ENCODE measurements at regions not wholly inside any gene's neighbourhood (a gene's known extent, or its start where the extent isn't known, plus 50 kb on each side); places are given as distances from the start of the nearest gene placed in this dataset.
"Not testable (repeated sequence)": the region's sequence is repeated elsewhere in the genome, so short reads cannot be mapped to it uniquely, and the experiment has no call there.

DNA sequence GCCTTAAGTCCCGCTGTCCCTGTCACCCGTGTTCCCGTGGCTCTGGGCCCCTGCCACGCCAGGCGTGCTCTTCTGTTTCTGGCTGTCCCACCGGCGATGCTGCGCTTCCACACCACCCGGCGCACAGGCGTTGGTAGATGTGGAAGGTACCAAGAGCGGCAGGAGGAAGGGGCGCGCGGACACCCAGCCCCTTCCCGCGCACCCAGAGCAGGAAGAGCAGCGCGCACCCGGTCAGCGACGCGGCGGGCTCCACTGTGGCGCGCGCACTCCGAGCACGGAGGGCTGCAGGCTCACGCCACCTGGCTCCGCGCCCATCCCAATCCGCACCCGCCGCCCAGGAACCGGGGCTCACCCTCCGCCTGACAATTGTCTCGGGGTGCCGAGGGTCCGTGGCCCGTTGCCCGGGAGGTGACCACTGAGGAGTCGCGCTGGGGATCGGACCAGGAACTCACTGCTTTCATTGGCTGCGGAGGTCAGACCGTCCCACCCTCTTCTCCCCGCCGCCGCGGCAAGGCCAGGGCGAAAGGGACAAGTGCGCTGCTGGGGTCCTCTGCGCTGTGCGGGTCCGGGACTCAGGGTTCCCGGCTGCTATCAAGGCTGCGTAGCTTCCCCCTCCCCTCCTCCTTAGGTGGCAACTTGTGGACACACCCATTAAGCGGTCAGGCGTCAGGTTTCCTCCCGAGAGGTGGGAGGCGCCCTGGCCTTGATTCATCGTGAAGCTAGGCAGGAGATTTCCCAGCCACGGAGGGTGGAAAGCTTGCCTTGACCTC lies 121.6 kb upstream of the ZNF92 start:
- peak in 1 of 2 donors; percentile 8 for DNase-seq (ENCODE audit: low read depth in 2 of 2)

DNA sequence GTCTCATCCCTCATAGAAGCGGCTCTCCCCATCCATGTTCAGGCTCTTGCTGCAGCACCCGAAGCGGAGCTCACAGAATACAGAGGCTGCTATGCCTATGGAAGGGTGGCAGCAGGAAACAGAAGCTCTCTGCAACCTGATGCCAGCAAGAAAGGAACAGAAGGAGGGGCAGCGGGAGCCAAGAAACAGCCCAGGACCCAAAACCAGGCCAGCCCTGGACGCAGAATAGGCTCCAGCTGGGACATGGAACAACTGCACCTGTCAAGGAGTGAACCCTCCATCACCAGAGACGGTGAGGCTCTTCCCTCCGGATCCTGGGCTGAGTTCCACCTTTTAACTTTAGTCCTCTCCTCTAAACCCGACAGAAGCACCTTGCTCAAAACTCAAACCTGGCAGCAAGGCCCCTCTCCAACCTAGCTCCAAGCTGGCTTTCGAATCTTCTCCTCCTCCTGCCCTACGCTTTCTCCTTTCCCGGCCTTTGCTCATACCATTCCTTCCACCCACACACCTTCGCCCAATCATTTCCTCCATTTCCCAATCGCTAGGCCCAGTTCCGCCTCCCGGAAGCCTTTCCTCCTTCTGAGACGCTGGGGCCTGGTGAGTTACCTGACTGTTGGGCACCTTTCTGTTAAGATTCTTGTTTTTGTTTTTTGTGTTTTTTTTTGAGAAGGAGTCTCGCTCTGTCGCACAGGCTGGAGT lies 122.8 kb upstream of the ZNF92 start:
- DNase-seq (ENCODE audit: low read depth in 2 of 2): no peak

DNA sequence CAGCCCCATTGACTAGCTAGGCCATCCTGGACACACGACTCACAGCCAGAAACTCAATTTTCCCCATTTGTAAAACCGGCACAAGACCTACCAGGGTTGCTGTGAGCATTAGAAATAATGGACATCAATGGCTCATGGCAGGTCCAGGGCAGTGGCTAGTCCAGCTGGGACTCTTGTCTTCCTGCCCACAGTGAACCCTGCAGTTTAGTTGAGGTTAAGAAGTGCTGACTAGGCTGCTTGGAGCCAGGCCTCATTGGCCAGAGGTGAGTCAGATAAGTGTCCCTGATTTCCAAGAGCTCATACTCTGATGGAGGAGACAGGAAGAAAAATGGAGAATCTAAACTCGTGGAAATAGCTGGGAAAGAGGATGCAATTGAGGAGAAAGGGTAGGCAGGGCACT lies 123.4 kb upstream of the ZNF92 start:
- DNase-seq (ENCODE audit: low read depth in 2 of 2): no peak

DNA sequence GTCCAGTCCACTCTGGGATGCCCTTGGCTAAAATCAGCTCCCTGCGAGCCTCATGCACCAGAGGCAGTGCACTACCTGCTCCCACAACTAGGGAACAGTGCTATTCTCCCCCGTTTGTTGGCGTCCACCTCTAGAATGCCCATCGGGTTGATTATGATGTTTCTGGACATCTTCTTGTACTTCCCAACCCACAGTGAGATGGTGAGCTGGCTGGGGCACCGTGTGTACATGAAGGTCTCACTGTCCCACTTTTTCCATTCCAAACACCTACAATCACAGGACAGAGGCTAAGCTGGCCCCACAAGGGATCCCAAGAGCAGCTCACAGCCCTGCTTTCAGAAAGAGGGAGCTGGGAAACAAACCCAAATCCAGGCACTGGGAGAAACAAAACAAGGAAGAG lies 126.2 kb upstream of the ZNF92 start:
- no peak for DNase-seq (ENCODE audit: low read depth in 2 of 2)

DNA sequence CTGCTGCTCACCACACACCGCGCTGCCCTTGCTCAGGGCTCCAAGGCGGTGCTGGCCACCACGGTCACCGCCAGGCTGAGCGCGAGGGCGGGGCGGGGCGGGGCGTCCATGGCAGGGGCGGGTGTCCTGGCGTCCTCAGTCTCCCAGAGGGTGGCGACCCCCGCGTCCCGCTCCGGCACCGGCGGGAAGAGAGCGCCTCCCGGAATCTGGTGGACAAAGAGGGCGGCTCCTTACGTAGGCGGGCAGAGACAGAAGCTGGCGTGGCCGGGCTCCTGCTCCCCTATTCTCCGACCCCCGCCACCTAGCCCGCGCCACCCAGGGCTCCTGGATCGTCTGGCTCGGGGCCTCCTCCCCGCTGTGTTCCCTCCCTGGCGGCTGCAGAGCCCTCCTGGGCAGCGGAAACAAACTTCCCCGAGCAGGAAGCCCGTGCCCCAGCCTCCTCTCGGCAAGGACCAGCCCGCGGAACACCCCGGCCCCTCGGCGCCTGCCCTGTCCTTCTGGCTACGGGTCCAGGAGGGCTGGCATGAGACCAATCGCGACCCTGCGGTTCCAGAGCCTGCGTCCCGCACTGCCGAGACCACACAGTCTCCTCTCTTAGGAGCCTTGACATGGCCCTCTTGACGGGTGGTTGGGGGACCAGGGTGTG lies 133.8 kb upstream of the ZNF92 start:
- DNase-seq (ENCODE audit: low read depth in 2 of 2): no peak

DNA sequence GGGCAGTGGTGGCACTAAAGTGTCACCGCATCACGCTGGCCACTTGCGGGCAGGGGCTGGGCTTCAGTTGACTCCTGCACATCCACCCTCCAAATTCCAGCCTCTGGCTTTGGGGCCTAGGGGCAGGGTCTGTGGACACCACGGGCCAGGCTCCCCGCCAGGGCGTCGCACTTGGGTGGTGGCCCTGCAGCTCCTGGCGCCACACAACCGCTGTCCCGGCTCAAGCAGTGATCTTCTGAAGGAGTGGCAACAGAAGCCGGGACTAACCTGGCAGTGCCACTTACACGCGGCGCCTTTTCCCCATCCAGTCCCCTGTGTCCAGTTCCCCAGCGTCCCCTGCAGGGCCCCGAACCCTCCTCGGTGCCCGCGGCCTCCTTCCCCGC lies 134.3 kb upstream of the ZNF92 start:
- no peak for DNase-seq (ENCODE audit: low read depth in 2 of 2)

DNA sequence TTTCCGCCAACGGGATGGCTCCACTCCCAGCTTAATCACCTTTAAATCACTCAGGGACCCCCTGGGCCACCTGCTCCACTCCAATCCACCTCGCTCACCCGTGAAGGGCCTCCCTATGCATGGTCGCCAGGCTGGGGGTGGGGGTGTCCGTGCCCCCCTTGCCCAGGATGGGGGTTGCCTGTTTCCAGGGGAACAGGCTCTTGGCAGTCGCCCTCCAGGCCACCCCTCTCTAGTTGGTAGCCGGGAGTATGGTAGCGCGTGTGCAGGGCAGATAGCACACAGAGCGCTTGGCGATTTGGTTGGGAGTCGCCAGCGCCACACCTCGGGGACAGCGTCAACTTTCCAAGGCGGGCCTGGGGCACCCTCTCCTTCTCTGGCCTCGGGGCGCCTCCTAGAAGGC lies 134.9 kb upstream of the ZNF92 start:
- no peak for DNase-seq (ENCODE audit: low read depth in 2 of 2)

DNA sequence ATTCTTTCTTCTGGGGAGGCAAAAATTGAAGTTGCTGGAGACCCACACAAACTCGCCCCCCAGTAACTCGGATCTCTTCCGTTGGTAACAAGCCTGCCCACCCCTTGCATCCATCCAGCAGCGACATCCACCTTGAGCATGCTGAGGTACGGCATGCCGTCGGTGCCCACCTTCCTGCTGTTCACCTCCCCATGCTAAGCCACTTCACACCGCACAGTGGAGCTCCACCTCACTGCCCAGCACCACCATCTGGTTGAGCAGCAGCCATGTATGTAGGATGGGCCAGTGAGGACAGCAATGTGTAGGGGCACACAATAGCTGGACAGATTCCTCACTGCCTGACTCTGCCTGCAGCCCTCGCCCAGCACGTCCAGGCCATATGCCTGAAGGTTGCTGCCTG lies 138.1 kb upstream of the ZNF92 start:
- DNase-seq (ENCODE audit: low read depth in 2 of 2): no peak

DNA sequence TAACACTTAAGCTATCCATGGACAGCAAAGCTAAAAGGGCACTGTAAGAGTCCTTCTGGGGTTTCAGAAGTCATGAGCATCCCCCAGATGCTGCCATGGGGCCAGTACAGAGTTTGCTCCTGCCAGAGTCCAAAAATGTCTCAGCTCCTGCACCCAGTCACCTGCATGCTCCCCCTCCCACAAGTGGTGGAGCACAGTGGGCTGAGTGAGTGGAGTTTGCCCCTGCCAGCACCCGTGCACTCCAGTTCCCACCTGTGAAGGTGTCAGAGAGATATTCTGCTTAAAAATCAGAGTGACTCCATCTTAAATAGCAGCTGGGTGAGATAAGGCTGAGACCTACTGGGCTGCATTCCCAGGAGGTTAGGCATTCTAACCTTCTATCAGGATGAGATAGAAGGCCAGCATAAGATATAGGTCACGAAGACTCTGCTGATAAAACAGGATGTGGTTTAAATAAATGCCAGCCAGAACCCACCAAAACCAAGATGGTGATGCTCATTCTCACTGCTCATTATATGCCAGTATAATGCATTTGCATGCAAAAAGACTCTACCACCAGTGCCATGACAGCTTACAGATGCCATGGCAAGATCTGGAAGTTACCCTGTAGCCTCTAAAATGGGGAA lies 140.1 kb upstream of the ZNF92 start:
- no peak for DNase-seq (ENCODE audit: low read depth in 2 of 2)

DNA sequence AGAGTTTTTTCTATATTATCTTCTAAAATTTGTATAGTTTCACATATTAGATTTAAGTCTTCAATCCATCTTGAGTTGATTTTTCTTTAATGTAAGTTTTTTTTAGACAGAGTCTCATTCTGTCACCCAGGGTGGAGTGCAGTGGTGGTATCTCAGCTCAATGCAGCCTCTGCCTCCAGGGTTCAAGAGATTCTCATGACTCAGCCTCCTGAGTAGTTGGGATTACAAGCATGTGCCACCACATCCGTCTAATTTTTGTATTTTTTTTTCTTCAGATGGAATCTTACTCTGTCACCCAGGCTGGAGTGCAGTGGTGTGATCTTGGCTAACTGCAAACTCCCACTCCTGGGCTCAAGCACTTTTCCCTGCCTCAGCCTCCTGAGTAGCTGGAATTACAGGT lies 143.4 kb upstream of the ZNF92 start:
- DNase-seq (ENCODE audit: low read depth in 2 of 2): no peak

DNA sequence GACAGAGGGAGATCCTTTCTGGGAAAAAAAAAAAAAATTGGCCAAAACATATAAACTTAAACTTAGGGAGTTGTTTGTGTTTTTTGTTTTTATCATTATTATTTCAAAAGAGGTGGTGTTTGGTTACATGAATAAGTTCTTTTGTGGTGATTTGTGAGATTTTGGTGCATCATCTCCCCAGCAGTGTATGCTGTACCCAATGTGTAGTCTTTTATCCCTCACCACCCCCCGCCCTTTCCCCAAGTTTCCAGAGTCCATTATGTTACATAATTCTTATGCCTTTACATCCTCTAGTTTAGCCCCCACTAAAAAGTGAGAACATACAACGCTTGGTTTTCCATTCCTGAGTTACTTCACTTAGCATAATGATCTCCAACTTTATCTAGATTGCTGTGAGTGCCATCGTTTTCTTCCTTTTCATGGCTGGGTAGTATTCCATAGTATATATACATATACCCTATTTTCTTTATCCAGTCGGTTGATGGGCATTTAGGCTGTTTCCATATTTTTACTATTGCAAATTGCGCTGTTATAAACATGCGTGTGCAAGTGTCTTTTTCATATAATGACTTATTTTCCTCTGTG lies 148.1 kb upstream of the ZNF92 start:
- DNase-seq (ENCODE audit: low read depth in 2 of 2): no peak

DNA sequence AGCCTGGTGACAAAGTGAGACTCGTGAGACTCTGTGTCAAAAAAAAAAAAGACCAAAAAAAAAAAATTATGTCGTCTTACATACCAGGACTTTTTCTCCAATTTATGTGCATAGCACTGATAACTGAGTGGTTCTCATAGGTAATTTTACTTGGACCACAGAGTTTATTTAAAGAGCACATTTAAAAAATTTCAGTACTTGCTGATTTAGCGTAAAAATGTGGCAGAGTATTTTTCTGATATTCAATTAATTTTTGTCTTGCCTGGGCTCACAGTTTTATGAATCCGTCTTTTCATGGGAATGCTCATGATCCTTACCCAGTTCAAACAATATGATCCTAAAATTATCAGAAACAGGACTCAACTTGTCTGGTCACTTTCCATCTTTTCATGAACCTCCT lies 151.0 kb upstream of the ZNF92 start:
- no peak for DNase-seq (ENCODE audit: low read depth in 2 of 2)

DNA sequence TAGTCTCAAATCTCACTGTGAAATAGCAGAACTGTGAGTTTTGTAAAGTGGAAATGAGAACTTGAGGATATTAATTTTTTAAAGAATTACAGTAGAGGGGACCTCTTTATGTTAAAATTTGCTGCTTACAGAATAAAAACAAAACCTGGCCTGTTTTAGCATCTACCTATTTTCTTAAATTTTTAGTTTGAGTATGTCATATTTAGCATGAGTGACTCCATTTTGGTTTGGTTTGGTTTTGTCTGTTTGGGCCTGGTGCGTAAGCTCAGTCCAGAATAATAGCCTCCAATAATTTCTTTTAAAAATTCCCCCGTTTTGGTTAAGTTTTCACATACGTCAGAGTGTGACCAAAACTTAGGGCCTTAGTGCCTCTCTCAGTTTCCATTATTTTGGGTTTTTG lies 152.0 kb upstream of the ZNF92 start:
- no peak for DNase-seq (ENCODE audit: low read depth in 2 of 2)

DNA sequence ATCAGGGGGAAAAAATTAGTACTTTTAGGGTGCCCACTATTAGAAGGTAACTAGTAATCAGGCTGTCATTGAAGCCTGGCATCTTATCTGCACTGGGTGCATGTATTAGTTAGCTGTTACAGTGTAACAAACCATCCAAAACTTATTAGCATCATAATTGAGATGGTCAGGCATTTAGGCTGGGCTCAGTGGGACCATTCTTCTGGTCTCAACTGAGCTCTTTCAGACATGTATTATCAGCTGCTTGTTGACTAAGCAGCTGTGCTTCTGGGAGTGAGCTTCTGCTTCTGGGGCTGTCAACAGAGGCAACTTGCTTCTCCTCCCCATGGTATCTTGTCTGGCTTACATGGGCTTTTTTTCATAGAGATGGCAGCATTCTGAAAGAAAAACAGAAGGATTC lies 154.0 kb upstream of the ZNF92 start:
- no peak for DNase-seq (ENCODE audit: low read depth in 2 of 2)

DNA sequence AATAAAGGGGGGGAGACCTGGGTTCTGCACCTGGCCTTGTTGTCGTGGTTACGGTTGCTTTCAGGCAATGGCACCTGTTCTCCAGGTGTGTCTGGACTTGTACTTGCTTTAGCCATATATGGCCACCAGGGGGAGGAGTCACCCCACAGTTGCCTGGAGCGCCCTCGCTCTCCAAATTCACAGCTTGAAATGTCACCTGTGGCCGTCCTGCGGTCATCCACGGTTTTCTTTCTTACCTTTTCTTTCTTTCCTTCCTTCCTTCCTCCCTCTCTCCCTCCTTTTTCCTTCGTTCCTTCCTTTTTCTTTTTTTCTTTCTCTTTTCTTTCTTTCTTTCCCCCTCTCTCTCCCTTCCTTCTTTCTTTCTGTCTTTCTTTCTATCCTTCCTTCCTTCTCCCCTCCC lies 157.2 kb upstream of the ZNF92 start:
- DNase-seq (ENCODE audit: low read depth in 2 of 2): peak; percentile 26 to 32

DNA sequence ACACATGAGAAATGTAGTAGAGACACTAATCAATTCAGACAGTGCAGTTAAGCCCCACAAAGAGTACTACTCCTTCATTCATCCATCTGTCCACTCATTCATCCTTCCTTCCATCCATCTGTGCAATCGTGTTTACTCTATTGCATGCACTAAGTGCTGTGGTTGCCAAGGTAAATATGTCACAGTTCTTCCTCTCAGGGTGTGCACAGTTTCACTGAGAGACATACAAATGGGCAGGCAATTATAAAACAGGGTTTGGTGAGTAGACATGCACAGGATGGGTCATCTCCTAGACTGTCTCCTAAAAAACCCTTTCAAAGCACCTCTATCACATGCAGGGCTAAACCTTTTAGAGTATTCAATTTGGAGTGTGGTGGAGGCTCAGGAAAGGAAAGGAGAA lies 160.4 kb upstream of the ZNF92 start:
- DNase-seq (ENCODE audit: low read depth in 2 of 2): not testable (repeated sequence)

DNA sequence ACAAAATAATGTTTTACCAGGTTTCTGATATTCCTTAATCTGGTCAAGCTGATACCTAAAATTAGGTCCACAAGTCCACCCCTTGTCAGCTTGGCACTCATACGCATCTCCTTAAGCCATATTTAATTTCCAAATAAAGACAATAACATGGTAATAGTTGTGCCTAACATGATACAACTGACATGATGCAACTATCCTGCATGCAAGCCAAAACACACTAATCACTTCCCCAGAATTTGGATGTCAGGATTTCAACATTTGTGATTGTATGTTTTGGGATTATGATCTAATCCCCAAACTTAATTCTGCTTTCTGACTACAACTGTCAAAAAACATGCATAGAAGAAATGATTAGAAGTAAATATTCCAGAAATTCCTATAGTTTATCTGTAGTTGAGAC lies 174.4 kb upstream of the ZNF92 start:
- DNase-seq (ENCODE audit: low read depth in 2 of 2): not testable (repeated sequence)

DNA sequence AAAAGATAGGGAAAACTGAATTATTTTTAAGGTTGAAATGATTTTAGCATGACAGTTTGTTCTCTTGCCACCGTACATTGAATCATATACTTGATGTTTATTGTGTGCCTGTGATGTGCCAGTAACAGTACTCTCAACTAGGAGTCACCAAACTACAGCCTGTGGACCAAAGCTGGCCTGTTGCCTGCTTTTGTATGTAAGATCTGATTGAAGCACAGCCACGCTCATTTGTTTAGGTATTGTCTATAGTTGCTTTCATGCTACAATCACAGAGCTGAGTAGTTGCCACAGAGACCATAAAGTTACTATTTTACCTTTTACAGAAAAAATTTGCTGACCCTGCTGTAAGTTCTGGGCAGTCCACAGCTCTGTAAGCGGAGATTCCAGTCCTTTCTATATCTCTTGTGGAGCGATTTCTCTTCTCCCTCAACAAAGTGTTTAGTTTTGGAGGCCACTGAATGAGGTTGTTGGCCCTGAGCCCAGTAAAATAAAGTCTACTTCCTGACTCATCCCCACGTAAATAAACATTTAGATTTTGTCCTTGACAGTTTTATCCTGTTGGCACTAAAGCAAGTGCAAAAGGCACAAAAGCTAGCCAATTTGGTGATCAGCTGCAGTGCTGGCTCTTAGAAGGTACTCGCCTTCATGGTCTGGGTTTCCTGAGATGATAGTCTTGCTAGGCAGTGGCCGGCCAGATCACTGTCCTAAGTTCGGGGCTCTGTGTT lies 180.2 kb upstream of the ZNF92 start:
- DNase-seq (ENCODE audit: low read depth in 2 of 2): not testable (repeated sequence)

DNA sequence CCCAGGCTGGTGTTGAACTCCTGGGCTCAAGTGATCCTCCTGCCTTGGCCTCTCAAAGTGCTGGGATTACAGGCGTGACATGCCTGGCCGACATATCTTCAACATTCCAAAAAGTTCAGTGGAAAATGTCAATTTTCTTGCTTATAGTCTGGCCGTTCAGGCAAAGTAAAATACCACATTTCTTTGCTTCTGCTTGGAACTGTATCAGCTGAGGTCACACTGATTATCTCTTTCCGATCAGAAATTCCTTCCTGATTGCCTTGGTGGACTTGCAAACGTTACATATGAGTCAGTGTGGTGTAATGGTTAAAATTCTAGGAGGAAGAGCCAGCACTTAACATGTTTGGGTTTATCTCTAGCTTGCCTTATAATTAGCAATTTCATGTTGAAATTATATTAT lies 170.6 kb upstream of the ERV3-1 start:
- not testable (repeated sequence) for DNase-seq (ENCODE audit: low read depth in 2 of 2)

DNA sequence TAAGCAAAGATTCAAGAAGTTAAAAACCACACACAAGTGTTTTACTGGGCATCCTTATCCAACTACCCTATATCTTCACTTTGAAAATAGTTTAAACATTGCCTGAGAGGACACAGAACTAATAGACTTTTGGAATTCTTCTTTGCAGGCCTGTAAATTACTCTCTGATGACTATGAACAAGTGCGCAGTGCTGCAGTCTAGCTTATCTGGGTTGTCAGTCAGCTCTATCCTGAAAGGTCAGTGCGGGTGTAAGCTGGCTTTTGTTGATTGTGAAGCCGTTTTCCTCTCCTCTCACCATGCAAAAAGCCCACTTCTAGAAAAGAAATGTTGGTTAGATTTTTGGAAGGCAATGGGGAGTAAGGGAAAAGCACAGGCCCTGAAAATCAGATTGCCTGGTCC lies 143.6 kb upstream of the ERV3-1 start:
- DNase-seq (ENCODE audit: low read depth in 2 of 2): not testable (repeated sequence)

DNA sequence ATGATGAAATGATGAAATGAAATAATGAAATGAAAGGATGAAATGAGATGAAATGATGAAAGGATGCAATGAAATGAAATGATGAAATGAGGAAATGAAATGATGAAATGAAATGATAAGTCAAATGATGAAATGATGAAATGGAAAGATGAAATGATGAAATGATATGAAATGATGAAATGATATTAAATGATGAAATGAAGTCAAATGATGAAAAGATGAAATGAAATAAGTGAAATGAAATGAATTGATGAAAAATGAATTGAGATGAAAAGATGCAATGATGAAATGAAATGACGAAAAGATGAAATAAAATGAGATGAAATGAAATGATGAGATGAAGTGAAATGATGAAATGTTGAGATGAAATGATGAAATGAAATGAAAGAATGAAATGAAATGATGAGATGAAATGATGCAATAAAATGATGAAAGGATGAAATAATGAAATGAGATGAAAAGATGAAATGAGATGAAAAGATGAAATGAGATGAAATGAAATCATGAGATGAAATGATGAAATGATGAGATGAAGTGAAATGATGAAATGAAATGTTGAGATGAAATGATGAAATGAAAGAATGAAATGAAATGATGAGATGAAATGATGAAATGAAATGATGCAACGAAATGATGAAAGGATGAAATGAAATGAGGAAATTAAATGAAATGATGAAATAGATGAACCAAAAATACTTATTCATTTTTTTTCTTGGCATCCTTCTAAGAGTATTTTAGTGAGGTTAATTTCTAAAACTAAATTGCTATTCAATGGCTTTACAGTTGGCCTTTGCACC lies 139.8 kb upstream of the ERV3-1 start:
- not testable (repeated sequence) for DNase-seq (ENCODE audit: low read depth in 2 of 2)

Data from stimulated activated CD4-positive, alpha-beta T cell treated with anti-CD3 and anti-CD28 coated beads, Interleukin-4, amount 100 ng/mL, for 48 hours (primary cell).